ENCODE measurements at regions not wholly inside any gene's neighbourhood (a gene's known extent, or its start where the extent isn't known, plus 50 kb on each side); places are given as distances from the start of the nearest gene placed in this dataset.

DNA sequence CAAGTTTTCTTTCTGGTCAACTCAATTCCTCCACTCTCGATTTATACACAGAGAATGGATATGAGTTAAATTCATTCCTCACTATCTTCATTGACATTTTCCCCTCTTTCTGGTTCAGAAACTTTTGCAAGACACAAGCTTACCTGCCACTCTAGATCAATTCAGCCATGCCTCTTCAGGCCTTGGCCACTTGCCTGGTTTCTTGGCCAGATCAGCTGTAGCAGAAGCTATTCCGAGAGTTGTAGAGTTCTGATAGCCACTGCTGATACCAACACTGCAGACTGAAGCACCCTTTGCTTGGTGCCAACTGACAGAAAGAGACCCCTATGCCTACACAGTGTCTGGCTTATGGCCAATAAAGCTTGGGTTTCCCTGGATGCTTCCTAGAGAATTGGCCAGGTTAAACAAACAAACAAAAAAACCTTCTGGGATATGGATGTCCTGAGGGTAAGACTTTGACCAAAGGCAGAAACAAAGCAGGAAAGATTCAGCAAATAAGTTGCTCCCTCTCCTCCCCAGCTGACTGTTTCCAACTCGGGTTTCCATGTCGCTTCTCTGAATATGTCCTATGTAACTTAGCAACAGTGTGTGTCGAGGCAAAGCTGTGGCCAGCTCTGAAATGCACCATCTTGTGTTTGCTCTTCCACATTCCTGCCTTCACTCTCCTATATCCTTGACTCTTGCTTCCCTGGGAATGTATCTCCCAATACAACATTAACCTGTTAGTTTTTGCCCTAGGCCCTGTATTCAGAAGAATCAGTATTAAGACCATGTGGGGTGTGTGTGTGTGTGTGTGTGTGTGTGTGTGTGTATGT is 521.6 kb downstream of the EPHA3 start:
- ChIA-PET POLR2A (no interaction called here), CTCF (no interaction called here)
- Mint-ChIP-seq H3K4me1 (no peaks in the 10 kb centered on the region), H3K27ac (no peak overlapping the region), H3K27me3 (ENCODE audit: low read depth) (no peaks in the 10 kb centered on the region), H3K9me3 (peaks cover 16% of the 10 kb centered on the region), H3K4me3 (no peak overlapping the region), H3K36me3 (no peaks in the 10 kb centered on the region)
- no peak for TF ChIP-seq SMAD3 (CRISPR knock-in tag; IDR thresholded peaks at IDR 0.05; ENCODE audit: borderline replicate concordance)
- no peak for TF ChIP-seq RELA (CRISPR knock-in tag; IDR thresholded peaks at IDR 0.05; ENCODE audit: borderline replicate concordance)
- TF ChIP-seq, protein P1, sequence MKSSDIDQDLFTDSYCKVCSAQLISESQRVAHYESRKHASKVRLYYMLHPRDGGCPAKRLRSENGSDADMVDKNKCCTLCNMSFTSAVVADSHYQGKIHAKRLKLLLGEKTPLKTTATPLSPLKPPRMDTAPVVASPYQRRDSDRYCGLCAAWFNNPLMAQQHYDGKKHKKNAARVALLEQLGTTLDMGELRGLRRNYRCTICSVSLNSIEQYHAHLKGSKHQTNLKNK (CRISPR knock-in tag; IDR thresholded peaks at IDR 0.05) = no peak
- TF ChIP-seq, protein P2, sequence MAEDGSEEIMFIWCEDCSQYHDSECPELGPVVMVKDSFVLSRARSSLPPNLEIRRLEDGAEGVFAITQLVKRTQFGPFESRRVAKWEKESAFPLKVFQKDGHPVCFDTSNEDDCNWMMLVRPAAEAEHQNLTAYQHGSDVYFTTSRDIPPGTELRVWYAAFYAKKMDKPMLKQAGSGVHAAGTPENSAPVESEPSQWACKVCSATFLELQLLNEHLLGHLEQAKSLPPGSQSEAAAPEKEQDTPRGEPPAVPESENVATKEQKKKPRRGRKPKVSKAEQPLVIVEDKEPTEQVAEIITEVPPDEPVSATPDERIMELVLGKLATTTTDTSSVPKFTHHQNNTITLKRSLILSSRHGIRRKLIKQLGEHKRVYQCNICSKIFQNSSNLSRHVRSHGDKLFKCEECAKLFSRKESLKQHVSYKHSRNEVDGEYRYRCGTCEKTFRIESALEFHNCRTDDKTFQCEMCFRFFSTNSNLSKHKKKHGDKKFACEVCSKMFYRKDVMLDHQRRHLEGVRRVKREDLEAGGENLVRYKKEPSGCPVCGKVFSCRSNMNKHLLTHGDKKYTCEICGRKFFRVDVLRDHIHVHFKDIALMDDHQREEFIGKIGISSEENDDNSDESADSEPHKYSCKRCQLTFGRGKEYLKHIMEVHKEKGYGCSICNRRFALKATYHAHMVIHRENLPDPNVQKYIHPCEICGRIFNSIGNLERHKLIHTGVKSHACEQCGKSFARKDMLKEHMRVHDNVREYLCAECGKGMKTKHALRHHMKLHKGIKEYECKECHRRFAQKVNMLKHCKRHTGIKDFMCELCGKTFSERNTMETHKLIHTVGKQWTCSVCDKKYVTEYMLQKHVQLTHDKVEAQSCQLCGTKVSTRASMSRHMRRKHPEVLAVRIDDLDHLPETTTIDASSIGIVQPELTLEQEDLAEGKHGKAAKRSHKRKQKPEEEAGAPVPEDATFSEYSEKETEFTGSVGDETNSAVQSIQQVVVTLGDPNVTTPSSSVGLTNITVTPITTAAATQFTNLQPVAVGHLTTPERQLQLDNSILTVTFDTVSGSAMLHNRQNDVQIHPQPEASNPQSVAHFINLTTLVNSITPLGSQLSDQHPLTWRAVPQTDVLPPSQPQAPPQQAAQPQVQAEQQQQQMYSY (CRISPR knock-in tag; IDR thresholded peaks at IDR 0.05) = no peak
- TF ChIP-seq, protein P3, sequence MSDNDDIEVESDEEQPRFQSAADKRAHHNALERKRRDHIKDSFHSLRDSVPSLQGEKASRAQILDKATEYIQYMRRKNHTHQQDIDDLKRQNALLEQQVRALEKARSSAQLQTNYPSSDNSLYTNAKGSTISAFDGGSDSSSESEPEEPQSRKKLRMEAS (CRISPR knock-in tag; IDR thresholded peaks at IDR 0.05) = no peak
- TF ChIP-seq MYBL2 (CRISPR knock-in tag; IDR thresholded peaks at IDR 0.05) = no peak
- TF ChIP-seq, protein P4, sequence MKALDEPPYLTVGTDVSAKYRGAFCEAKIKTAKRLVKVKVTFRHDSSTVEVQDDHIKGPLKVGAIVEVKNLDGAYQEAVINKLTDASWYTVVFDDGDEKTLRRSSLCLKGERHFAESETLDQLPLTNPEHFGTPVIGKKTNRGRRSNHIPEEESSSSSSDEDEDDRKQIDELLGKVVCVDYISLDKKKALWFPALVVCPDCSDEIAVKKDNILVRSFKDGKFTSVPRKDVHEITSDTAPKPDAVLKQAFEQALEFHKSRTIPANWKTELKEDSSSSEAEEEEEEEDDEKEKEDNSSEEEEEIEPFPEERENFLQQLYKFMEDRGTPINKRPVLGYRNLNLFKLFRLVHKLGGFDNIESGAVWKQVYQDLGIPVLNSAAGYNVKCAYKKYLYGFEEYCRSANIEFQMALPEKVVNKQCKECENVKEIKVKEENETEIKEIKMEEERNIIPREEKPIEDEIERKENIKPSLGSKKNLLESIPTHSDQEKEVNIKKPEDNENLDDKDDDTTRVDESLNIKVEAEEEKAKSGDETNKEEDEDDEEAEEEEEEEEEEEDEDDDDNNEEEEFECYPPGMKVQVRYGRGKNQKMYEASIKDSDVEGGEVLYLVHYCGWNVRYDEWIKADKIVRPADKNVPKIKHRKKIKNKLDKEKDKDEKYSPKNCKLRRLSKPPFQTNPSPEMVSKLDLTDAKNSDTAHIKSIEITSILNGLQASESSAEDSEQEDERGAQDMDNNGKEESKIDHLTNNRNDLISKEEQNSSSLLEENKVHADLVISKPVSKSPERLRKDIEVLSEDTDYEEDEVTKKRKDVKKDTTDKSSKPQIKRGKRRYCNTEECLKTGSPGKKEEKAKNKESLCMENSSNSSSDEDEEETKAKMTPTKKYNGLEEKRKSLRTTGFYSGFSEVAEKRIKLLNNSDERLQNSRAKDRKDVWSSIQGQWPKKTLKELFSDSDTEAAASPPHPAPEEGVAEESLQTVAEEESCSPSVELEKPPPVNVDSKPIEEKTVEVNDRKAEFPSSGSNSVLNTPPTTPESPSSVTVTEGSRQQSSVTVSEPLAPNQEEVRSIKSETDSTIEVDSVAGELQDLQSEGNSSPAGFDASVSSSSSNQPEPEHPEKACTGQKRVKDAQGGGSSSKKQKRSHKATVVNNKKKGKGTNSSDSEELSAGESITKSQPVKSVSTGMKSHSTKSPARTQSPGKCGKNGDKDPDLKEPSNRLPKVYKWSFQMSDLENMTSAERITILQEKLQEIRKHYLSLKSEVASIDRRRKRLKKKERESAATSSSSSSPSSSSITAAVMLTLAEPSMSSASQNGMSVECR (CRISPR knock-in tag; IDR thresholded peaks at IDR 0.05; ENCODE audit: borderline replicate concordance) = no peak
- no peak for TF ChIP-seq SP1 (CRISPR knock-in tag; conservative IDR thresholded peaks at IDR 0.05)
- TF ChIP-seq OVOL2 (CRISPR knock-in tag; IDR thresholded peaks at IDR 0.05; ENCODE audit: borderline replicate concordance) = no peak
- TF ChIP-seq, protein P5, sequence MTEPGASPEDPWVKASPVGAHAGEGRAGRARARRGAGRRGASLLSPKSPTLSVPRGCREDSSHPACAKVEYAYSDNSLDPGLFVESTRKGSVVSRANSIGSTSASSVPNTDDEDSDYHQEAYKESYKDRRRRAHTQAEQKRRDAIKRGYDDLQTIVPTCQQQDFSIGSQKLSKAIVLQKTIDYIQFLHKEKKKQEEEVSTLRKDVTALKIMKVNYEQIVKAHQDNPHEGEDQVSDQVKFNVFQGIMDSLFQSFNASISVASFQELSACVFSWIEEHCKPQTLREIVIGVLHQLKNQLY (CRISPR knock-in tag; IDR thresholded peaks at IDR 0.05) = no peak
- no peak for TF ChIP-seq NR1H2 (CRISPR knock-in tag; IDR thresholded peaks at IDR 0.05)
- no peak for TF ChIP-seq GRHL2 (CRISPR knock-in tag; IDR thresholded peaks at IDR 0.05; ENCODE audit: insufficient replicate concordance, severe bottlenecking)
- TF ChIP-seq, protein P6, sequence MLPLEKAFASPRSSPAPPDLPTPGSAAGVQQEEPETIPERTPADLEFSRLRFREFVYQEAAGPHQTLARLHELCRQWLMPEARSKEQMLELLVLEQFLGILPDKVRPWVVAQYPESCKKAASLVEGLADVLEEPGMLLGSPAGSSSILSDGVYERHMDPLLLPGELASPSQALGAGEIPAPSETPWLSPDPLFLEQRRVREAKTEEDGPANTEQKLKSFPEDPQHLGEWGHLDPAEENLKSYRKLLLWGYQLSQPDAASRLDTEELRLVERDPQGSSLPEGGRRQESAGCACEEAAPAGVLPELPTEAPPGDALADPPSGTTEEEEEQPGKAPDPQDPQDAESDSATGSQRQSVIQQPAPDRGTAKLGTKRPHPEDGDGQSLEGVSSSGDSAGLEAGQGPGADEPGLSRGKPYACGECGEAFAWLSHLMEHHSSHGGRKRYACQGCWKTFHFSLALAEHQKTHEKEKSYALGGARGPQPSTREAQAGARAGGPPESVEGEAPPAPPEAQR (CRISPR knock-in tag; IDR thresholded peaks at IDR 0.05) = no peak
- TF ChIP-seq, protein P7, sequence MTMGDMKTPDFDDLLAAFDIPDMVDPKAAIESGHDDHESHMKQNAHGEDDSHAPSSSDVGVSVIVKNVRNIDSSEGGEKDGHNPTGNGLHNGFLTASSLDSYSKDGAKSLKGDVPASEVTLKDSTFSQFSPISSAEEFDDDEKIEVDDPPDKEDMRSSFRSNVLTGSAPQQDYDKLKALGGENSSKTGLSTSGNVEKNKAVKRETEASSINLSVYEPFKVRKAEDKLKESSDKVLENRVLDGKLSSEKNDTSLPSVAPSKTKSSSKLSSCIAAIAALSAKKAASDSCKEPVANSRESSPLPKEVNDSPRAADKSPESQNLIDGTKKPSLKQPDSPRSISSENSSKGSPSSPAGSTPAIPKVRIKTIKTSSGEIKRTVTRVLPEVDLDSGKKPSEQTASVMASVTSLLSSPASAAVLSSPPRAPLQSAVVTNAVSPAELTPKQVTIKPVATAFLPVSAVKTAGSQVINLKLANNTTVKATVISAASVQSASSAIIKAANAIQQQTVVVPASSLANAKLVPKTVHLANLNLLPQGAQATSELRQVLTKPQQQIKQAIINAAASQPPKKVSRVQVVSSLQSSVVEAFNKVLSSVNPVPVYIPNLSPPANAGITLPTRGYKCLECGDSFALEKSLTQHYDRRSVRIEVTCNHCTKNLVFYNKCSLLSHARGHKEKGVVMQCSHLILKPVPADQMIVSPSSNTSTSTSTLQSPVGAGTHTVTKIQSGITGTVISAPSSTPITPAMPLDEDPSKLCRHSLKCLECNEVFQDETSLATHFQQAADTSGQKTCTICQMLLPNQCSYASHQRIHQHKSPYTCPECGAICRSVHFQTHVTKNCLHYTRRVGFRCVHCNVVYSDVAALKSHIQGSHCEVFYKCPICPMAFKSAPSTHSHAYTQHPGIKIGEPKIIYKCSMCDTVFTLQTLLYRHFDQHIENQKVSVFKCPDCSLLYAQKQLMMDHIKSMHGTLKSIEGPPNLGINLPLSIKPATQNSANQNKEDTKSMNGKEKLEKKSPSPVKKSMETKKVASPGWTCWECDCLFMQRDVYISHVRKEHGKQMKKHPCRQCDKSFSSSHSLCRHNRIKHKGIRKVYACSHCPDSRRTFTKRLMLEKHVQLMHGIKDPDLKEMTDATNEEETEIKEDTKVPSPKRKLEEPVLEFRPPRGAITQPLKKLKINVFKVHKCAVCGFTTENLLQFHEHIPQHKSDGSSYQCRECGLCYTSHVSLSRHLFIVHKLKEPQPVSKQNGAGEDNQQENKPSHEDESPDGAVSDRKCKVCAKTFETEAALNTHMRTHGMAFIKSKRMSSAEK (CRISPR knock-in tag; IDR thresholded peaks at IDR 0.05; ENCODE audit: borderline replicate concordance) = no peak
- no peak for TF ChIP-seq ZNF423 (CRISPR knock-in tag; IDR thresholded peaks at IDR 0.05)
- no peak for TF ChIP-seq CREB1 (CRISPR knock-in tag; IDR thresholded peaks at IDR 0.05)
- TF ChIP-seq ZNF121 (CRISPR knock-in tag; IDR thresholded peaks at IDR 0.05) = no peak
- DNase-seq (ENCODE audit: low spot score) (no peak), ATAC-seq (no peak)

Data from WTC11 (cell line).